HG03175 (cell line): ENCODE measurements at regions not wholly inside any gene's neighbourhood (a gene's known extent, or its start where the extent isn't known, plus 50 kb on each side); places are given as distances from the start of the nearest gene placed in this dataset.

ENCODE experiments used
- ATAC-seq: cut with Tn5 transposase; IDR thresholded peaks from one replicate; pipeline ENCODE4 v1.9.1; 2021; ENCODE audit warnings: mild to moderate bottlenecking, moderate library complexity; ENCODE audit not compliant: unreplicated experiment

- no peak for ATAC-seq
Measured at GRCh38 chrX:68930542-68931317, 101.9 kb downstream of the EFNB1 start.

- no peak for ATAC-seq
Measured at GRCh38 chrX:68929332-68930150, 100.7 kb downstream of the EFNB1 start.

GRCh38 chrX:68928401-68928800 lies 99.6 kb downstream of the EFNB1 start:
- no peak for ATAC-seq

DNA sequence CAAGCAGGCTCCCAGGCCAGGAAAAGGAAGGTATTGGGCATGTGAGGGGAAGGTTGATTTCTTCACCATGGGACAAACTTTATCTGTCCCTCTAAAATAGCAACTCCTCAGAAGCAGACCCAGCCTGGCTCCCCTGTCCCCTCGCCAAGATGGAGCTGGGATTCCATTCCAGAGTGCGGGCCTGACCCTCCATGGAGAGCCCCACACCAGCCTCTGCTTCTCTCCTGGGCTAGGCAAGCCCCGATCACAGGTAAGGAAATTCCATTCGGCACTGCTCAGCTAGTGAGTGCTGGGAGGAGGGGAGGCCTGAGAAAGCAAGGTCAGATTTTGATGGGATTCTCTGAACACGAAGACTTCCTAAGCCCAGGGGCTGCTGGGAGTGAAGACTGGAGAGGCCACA lies 98.4 kb downstream of the EFNB1 start:
- no peak for ATAC-seq

DNA sequence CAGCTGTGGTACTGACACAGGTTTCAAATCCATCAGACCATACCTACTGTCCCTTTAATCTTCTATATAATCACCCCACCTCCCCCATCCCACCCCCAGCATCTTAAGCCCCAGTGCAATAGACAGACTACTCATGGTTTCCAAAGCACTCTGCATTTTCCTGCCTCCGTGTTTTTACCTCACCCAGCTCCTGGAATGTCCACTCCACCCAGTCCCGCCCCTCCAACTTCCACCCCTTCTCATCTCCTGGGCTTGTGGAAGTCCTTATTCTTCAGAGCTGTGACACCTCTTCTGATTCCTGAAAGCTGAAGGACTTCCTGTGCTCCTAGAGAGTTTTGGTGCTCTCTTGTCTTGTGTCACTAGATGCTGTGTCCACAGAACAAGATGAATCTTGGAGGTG lies 94.3 kb downstream of the EFNB1 start:
- no peak for ATAC-seq

DNA sequence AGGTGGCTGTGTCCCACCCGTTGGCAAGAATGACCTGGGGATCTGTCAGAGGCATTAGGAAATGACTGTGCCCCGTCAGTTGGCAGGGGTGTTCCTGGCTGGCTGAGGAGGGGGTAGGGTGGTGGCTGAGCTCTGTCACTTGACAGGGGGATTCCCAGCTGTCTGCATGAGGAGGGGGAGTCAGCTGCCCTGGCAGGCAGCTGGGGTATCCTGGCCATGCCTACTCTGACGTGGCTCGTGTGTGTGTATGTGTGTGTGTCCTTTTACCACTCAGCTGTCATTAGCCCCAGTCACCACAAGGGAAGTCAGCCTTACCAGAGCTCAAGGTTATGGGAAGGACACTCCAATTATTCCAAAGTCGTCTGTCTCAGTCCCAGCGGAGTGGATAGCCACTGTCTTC lies 93.2 kb downstream of the EFNB1 start:
- ATAC-seq = no peak

DNA sequence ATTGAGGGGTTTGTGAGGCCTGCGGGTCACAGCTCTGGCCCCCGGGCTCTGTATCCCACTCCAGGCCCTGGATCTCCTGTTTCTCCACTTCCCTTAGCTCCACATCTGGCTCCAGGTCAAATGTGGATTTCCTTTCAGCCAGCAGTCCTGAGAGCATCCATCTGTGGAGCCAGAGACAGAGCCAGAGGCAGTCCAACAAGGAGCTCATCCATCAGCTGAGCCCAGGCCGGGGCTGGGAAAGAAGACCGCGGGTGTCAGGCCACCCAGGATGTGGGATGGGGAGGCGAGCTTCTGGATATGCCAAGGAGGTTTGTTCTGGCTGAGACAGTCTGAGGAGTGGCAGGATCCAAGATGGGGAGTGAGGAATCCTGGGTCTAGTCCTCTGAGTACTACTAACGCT lies 91.7 kb downstream of the EFNB1 start:
- ATAC-seq = no peak

- no peak for ATAC-seq
Measured at GRCh38 chrX:68919707-68920106, 90.9 kb downstream of the EFNB1 start.

GRCh38 chrX:68918202-68918601 lies 89.4 kb downstream of the EFNB1 start:
- no peak for ATAC-seq

DNA sequence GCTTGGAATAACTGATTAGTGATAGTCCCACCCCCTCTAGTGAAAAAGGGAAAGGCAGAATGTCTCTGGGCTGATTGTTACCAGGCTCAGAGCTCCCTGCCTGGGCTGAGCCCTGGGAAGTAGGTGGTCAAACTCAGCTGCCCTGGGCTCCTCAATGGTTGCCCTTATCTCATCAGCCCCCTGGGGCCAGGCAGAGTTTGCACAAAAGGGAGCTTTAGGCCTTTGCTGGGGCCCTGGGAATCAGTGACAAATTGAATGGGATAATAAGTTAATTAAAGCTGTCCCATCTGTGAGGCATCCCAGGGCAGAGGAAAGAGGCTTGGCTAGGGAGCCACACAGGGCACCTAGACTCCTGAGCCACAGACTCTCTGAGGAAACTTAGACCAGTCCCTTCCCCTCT lies 89.0 kb downstream of the EFNB1 start:
- ATAC-seq = no peak

DNA sequence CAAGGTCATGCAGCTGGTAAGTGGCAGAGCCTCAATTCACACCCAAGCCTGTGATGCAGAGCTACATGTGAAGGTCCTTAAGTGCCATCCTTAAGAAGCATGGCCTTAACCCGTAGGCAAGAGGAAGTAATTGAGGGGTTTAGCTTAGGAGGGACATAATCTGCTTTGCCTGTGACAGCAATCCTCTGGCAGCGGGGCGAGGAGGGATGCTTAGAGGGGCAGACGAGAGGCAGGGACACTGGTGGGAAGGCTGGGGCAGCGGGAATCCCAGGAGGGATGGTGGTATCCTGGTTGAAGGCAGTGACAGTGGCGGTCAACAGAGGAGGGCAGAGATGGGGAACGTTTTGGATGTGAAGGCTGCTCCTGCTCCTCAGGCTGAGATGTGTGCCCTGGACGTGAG lies 88.1 kb downstream of the EFNB1 start:
- ATAC-seq = no peak

- ATAC-seq = peak; percentile 95
Measured at GRCh38 chrX:68915778-68916177, 87.0 kb downstream of the EFNB1 start.

GRCh38 chrX:68914479-68914946 lies 85.7 kb downstream of the EFNB1 start:
- no peak for ATAC-seq

DNA sequence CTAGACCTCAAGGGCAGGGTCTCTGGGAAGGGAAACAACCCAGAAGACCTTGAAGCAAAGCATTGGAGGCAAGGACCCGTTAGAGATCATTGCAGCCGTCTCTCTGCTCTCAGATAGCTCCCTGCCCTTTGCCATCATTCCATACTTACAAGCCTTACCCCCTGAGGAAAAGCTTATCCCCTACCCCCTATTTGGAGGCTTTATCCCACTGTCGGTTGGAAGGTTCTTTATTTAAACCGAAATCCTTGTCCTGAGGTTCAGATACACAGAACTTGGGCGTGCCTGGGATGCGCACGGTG lies 84.4 kb downstream of the EFNB1 start:
- no peak for ATAC-seq

DNA sequence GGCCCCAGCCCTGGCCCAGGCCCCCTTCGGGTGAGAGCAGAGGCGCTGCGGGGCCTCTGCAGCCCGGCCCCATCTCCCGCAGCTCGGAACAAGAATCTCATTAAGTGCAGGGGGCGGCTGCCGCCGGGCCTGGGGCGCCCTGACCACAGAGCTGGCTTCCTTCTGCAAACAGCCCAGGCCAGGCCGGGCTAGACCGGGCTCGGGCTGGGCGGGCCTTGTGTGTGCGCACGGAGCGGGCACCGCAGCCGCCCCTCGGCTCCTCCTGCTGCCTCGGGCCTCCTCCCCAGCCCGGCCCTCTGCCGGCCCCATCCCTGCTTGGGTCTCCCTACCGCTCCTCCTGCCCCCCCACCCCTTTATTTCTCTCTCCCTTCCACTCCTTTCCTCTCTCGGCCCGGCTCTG lies 83.3 kb downstream of the EFNB1 start:
- no peak for ATAC-seq

DNA sequence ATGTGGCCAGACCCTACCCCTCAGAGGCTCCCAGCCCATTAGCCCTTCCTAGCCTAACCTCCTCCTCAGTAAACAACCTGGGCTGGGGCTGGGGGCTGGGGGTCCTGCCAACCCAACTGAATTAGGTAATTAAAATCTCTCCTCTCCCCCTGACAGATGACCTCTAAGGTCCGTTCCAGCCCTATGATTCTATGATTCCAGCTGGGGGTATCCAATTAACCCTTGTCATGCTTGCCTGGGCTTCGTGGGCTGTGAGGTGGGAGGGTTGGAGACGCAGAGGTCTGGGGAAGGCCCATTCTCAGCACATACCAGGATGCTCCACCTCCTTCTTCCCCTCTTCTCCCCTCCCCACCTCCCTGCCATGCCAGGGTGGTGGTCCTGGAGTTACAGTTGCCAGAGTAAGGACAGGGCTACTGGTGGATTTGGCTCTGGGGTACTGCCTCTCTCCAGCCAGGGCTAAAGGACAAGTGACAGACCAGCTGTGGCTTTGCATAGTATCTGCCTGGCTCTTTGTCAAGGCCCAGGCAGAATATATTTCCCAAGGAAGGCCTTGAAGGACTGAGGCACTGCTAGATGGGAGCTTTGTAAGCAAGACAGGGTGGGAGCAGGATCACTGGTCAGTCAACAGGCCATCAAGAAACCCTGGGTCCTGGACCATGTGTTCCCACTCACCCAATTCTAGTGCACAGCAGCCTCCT lies 82.1 kb downstream of the EFNB1 start:
- no peak for ATAC-seq

GRCh38 chrX:68909945-68910344 lies 81.1 kb downstream of the EFNB1 start:
- no peak for ATAC-seq

GRCh38 chrX:68908071-68908470 lies 79.2 kb downstream of the EFNB1 start:
- no peak for ATAC-seq

DNA sequence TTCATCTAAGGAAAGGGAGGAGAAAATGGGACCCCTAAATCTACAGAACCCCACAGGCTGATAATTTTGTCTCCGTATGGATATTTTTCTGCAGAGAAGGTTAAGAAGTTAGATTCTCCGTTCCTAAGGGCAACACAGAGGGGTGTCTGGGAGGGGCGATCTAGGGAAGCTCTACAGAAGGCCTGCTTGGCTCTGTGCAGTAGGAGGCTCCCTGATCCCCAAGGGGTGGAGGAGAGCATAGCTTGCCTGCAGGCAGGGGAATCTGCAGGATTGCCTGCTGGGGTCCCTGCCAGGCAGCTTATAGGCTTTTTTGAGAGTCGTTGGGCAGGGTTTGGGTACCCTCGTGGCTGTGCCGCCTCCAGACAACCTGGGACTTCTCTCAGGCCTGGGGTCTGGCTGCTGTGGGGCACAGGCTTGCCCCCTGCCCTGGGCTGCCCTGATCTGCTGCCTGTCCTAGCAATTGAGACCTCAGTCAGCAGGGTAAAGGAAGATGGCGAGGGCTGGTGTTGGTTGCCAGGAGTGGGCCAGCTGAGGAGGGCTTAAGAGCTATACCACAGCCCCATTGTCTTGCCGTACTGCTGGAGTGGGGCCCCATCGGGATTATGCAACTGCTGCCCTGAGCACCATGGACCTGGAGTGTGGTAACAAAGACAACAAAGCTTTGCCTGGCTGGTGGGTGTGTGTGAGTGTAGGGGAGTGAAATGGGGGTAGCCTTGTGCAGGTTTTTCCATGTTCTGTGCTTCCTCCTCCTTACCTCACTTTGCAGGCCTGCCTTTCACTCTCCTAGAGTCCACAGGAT lies 74.1 kb downstream of the EFNB1 start:
- ATAC-seq = no peak

DNA sequence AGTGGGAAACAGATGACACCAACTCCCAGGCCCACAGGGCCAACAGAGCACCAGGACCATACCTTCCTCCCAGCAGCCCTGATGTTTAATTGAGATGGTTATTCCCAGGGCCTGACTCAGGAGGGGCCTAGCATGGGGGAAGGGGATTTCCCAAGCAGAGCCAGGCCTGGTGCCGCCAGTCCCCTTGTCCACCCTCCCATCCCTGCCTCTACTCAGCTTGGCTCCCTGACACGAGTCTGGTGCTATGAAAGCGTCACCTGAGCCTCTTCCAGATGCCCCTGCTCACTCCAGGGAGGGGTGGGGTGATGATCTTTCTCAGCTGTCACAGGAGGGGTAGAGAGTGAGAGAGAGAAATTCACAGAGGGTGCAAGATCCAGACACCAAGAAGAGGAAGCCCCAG lies 72.7 kb downstream of the EFNB1 start:
- ATAC-seq = no peak

DNA sequence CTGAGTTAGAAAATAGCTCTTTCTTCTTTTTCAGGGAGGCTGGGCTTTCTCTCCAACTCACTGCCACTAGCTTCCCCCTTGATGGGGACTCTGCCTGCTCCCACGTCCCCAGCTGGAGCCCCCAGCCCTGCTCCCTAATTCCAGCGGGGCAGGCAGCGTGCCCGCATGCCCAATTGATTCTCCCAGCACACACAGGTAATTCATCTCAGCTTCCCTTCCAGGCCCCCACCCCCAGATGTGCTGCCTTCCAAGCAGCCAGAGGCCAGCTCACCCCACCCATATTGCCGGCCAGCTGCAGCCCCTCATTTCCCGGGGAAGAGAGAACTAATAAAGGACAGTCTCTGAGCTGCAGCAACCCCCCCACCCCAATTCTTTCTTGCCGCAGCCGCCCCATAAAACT lies 69.8 kb downstream of the EFNB1 start:
- no peak for ATAC-seq
